ENCODE measurements at regions not wholly inside any gene's neighbourhood (a gene's known extent, or its start where the extent isn't known, plus 50 kb on each side); places are given as distances from the start of the nearest gene placed in this dataset.

GRCh38 chr10:113446739-113447138 is 106.1 kb upstream of the HABP2 start:
- no peak overlapping the region for H2AFZ ChIP-seq (ENCODE audit: low read depth, low read length)
- DNase-seq (ENCODE audit: extremely low read depth in 1 of 4, low spot score in 3 of 4) (no peak), ATAC-seq (no peak), FAIRE-seq (no peak)
- POLR2A ChIA-PET: no interaction called here
- CTCF ChIA-PET (ENCODE audit: low intra/inter-chr PET ratio): no interaction called here
- H3K9me1 ChIP-seq (ENCODE audit: control insufficient read depth, insufficient read depth, low read length): no peaks in the 10 kb centered on the region
- intact Hi-C loops (cut with micrococcal nuclease): no loop called here
- no peaks in the 10 kb centered on the region for H3K4me1 ChIP-seq (replicated peaks in 1 of 2; ENCODE audit: control insufficient read depth in 2 of 2, insufficient read depth in 2 of 2, low read length in 2 of 2)
- no peak overlapping the region for H3K27ac ChIP-seq (ENCODE audit: extremely low read depth, low read depth, low read length)
- no peaks in the 10 kb centered on the region for H4K20me1 ChIP-seq (replicated peaks; ENCODE audit: control insufficient read depth, insufficient read depth, low read length)
- H3K36me3 ChIP-seq (ENCODE audit: control insufficient read depth, insufficient read depth, low read length): no peaks in the 10 kb centered on the region
- in situ Hi-C loops (cut with MboI): no loop called here
- no peak overlapping the region for H3K9ac ChIP-seq (ENCODE audit: insufficient read depth in 1 of 2, low read depth in 2 of 2, low read length in 2 of 2)
- 0% methylated on average over 2 of the region's 2 CpGs for WGBS (ENCODE audit: insufficient coverage, low coverage, missing lambda C conversion rate)
- no peaks in the 10 kb centered on the region for H3K79me2 ChIP-seq (ENCODE audit: control insufficient read depth, insufficient read depth, low read length)
- H3K27me3 ChIP-seq (ENCODE audit: control insufficient read depth in 2 of 2, insufficient read depth in 2 of 2, low read length in 2 of 2): peaks cover 0 to 10% of the 10 kb centered on the region in 2 experiments; a peak in 1 of 5 replicates
- no peaks in the 10 kb centered on the region for H3K9me3 ChIP-seq (replicated peaks; ENCODE audit: control insufficient read depth, insufficient read depth, low read depth, low read length)
- BruUV-seq (replicated peaks): no TSS peak
- H3K4me3 ChIP-seq: no peak overlapping the region
- no peak overlapping the region for H3K4me2 ChIP-seq (ENCODE audit: insufficient read depth, low read length)
- TF ChIP-seq ZNF583 (CRISPR knock-in tag; IDR thresholded peaks at IDR 0.05): no peak
- TF ChIP-seq TSHZ1 (CRISPR knock-in tag; IDR thresholded peaks at IDR 0.05): no peak
- TF ChIP-seq GABPB2 (CRISPR knock-in tag; conservative IDR thresholded peaks at IDR 0.05): no peak
- TF ChIP-seq, protein P1, sequence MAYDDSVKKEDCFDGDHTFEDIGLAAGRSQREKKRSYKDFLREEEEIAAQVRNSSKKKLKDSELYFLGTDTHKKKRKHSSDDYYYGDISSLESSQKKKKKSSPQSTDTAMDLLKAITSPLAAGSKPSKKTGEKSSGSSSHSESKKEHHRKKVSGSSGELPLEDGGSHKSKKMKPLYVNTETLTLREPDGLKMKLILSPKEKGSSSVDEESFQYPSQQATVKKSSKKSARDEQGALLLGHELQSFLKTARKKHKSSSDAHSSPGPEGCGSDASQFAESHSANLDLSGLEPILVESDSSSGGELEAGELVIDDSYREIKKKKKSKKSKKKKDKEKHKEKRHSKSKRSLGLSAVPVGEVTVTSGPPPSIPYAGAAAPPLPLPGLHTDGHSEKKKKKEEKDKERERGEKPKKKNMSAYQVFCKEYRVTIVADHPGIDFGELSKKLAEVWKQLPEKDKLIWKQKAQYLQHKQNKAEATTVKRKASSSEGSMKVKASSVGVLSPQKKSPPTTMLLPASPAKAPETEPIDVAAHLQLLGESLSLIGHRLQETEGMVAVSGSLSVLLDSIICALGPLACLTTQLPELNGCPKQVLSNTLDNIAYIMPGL (CRISPR knock-in tag; IDR thresholded peaks at IDR 0.05): no peak
- TF ChIP-seq, protein P2, sequence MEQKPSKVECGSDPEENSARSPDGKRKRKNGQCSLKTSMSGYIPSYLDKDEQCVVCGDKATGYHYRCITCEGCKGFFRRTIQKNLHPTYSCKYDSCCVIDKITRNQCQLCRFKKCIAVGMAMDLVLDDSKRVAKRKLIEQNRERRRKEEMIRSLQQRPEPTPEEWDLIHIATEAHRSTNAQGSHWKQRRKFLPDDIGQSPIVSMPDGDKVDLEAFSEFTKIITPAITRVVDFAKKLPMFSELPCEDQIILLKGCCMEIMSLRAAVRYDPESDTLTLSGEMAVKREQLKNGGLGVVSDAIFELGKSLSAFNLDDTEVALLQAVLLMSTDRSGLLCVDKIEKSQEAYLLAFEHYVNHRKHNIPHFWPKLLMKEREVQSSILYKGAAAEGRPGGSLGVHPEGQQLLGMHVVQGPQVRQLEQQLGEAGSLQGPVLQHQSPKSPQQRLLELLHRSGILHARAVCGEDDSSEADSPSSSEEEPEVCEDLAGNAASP (IDR thresholded peaks at IDR 0.05): no peak
- TF ChIP-seq NCOA6 (IDR thresholded peaks at IDR 0.05): no peak
- TF ChIP-seq BHLHE40 (IDR thresholded peaks at IDR 0.05; ENCODE audit: low read length): no peak
- no peak for TF ChIP-seq NFRKB (IDR thresholded peaks at IDR 0.05; ENCODE audit: low read depth)
- TF ChIP-seq GTF2E2 (tag; IDR thresholded peaks at IDR 0.05): no peak
- no peak for TF ChIP-seq ZNF551 (CRISPR knock-in tag; IDR thresholded peaks at IDR 0.05)
- no peak for TF ChIP-seq SMC3 (conservative IDR thresholded peaks at IDR 0.05; ENCODE audit: insufficient read depth, low read depth, low read length)
- TF ChIP-seq ZFP30 (CRISPR knock-in tag; IDR thresholded peaks at IDR 0.05; ENCODE audit: borderline replicate concordance): no peak
- TF ChIP-seq TCF15 (CRISPR knock-in tag; IDR thresholded peaks at IDR 0.05): no peak
- no peak for TF ChIP-seq ZNF274 (IDR thresholded peaks at IDR 0.05; ENCODE audit: borderline replicate concordance, low read depth, low read length)
- no peak for TF ChIP-seq SP2 (IDR thresholded peaks at IDR 0.05; ENCODE audit: extremely low read depth, low read depth, low read length, poor library complexity, severe bottlenecking)
- TF ChIP-seq NEUROD1 (IDR thresholded peaks at IDR 0.05; ENCODE audit: borderline replicate concordance, low read depth, low read length, partially characterized antibody): no peak
- no peak for TF ChIP-seq MEIS2 (IDR thresholded peaks at IDR 0.05; ENCODE audit: partially characterized antibody)

Data from K562 (cell line).